ENCODE measurements at regions not wholly inside any gene's neighbourhood (a gene's known extent, or its start where the extent isn't known, plus 50 kb on each side); places are given as distances from the start of the nearest gene placed in this dataset.

DNA sequence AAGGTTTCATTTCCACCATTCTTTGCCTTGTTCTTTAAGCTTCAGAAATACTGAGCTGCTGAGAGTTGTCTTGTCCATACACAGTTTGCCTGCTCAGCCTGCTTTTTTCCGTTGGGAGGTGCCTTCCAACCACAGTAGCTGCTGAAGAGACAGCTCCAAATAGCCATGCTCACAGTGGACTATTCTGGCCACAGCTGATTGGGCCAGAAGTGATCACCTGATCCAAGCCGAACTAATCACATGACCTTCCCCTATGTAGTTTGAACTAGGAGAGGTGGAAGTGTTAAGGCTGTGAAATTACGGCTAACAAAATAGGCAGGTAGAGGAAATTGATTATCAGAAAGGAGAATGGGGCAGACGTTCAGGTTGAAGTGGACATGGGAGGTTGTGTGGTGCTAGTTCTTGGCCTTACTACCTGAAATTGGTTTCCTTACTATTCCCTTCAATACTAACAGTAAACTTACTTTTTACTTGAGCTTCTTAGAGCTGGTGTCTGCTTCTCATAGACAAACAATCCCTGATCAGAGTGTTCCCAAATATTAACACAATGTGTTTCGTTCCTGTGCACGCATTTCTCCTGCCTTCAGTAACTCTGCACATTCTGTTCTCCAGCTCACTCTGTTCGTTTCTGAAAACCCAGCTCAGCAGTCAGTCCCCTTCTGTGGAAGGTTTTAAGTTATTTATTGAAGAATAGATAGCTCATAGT, 136.1 kb downstream of the RWDD3 start:
- TF ChIP-seq POLR2A (conservative IDR thresholded peaks at IDR 0.05) (no peak), ZNF780A (CRISPR knock-in tag; IDR thresholded peaks at IDR 0.05) (no peak), ZBTB1 (CRISPR knock-in tag; IDR thresholded peaks at IDR 0.05; ENCODE audit: borderline replicate concordance, low read depth) (no peak), NR4A1 (CRISPR knock-in tag; IDR thresholded peaks at IDR 0.05) (no peak), NR4A1 (tag; IDR thresholded peaks at IDR 0.05) (no peak)
